WERI-Rb-1 (cell line): ENCODE measurements at regions not wholly inside any gene's neighbourhood (a gene's known extent, or its start where the extent isn't known, plus 50 kb on each side); places are given as distances from the start of the nearest gene placed in this dataset.
"Not testable (repeated sequence)": the region's sequence is repeated elsewhere in the genome, so short reads cannot be mapped to it uniquely, and the experiment has no call there.

ENCODE experiments used
- DNase-seq: peaks from one replicate; pipeline ENCODE4 v3.0.0-alpha.2; 2020
- H3K27ac ChIP-seq: fragments of 250-450 bp; sonication (Bioruptor Pico); 2 replicates; pipeline ENCODE4 v1.5.1; 2020; ENCODE audit warnings: mild to moderate bottlenecking, moderate library complexity
- H3K27me3 ChIP-seq: fragments of 250-450 bp; sonication (Bioruptor Pico); 2 replicates; pipeline ENCODE4 v1.5.1; 2021; ENCODE audit warnings: mild to moderate bottlenecking, low read depth, moderate library complexity; ENCODE audit not compliant: insufficient read depth, severe bottlenecking
- H3K36me3 ChIP-seq: fragments of 250-450 bp; sonication (Bioruptor Pico); 2 replicates; pipeline ENCODE4 v1.5.1; 2020; ENCODE audit warnings: mild to moderate bottlenecking, moderate library complexity
- H3K4me3 ChIP-seq: 2 replicates; pipeline ENCODE4 v1.5.1; 2011; ENCODE audit warnings: low read depth, mild to moderate bottlenecking, control low read depth, low read length
- H3K9me3 ChIP-seq: fragments of 250-450 bp; sonication (Bioruptor Pico); 2 replicates; pipeline ENCODE4 v1.5.1; 2021; ENCODE audit warnings: mild to moderate bottlenecking, moderate library complexity; ENCODE audit not compliant: severe bottlenecking
- CTCF ChIP-seq: IDR thresholded peaks from 2 replicates; pipeline ENCODE4 v1.5.1; 2011; ENCODE audit warnings: low read depth, mild to moderate bottlenecking, control low read depth, inconsistent platforms, low read length

- Histone ChIP-seq H3K27me3 (no peaks in the 10 kb centered on the region), H3K36me3 (no peaks in the 10 kb centered on the region)
- no peak for TF ChIP-seq CTCF
Observed at GRCh38 chr19:20470345-20471135, 95.0 kb downstream of the ZNF737 start.

GRCh38 chr19:20466638-20466990 lies 99.0 kb downstream of the ZNF737 start:
- DNase-seq, H3K27me3 ChIP-seq: not testable (repeated sequence)

More at GRCh38 chr19:20470345-20471135, 95.0 kb downstream of the ZNF737 start:
- no peak overlapping the region for H3K27ac ChIP-seq
- DNase-seq, result no peak
- H3K9me3 ChIP-seq, result peaks cover 3% of the 10 kb centered on the region
- no peak overlapping the region for H3K4me3 ChIP-seq

GRCh38 chr19:20465922-20466637 lies 99.5 kb downstream of the ZNF737 start:
- H3K36me3 ChIP-seq, H3K27me3 ChIP-seq, H3K4me3 ChIP-seq, H3K9me3 ChIP-seq: not testable (repeated sequence)
- peak overlapping the region; percentile 37; the same call in 1 of the 2 replicates for H3K27ac ChIP-seq
- peak; percentile 36 for DNase-seq

More at GRCh38 chr19:20466638-20466990, 99.0 kb downstream of the ZNF737 start:
- H3K27ac ChIP-seq, H3K4me3 ChIP-seq, H3K36me3 ChIP-seq, H3K9me3 ChIP-seq: not testable (repeated sequence)

GRCh38 chr19:20453425-20453935 lies 112.1 kb downstream of the ZNF737 start:
- no peaks in the 10 kb centered on the region for H3K27me3 ChIP-seq
- DNase-seq, result no peak
- H3K36me3 ChIP-seq, result no peaks in the 10 kb centered on the region
- TF ChIP-seq CTCF, result no peak
- no peak overlapping the region for H3K27ac ChIP-seq
- H3K9me3 ChIP-seq, result peaks cover 2% of the 10 kb centered on the region
- H3K4me3 ChIP-seq, result no peak overlapping the region

- TF ChIP-seq CTCF, result no peak
- DNase-seq, result no peak
- Histone ChIP-seq H3K27ac (no peak overlapping the region), H3K27me3 (no peaks in the 10 kb centered on the region), H3K36me3 (no peaks in the 10 kb centered on the region), H3K4me3 (no peak overlapping the region), H3K9me3 (no peaks in the 10 kb centered on the region)
Observed at GRCh38 chr19:20444202-20444885, 121.2 kb downstream of the ZNF737 start.

GRCh38 chr19:20432266-20432842 lies 133.2 kb downstream of the ZNF737 start:
- H3K27me3 ChIP-seq, H3K9me3 ChIP-seq, H3K27ac ChIP-seq, DNase-seq, H3K4me3 ChIP-seq, H3K36me3 ChIP-seq: not testable (repeated sequence)

- no peak overlapping the region for H3K4me3 ChIP-seq
- H3K9me3 ChIP-seq, result no peaks in the 10 kb centered on the region
- DNase-seq, result no peak
- H3K36me3 ChIP-seq, result no peaks in the 10 kb centered on the region
- no peaks in the 10 kb centered on the region for H3K27me3 ChIP-seq
- no peak overlapping the region for H3K27ac ChIP-seq
- no peak for TF ChIP-seq CTCF
Observed at GRCh38 chr19:20431826-20432225, 133.8 kb downstream of the ZNF737 start.
